SK-N-SH (cell line): ENCODE measurements at regions not wholly inside any gene's neighbourhood (a gene's known extent, or its start where the extent isn't known, plus 50 kb on each side); places are given as distances from the start of the nearest gene placed in this dataset.

Experiments
- CTCF ChIA-PET: fragments of 300-600, 350-600 bp; formaldehyde crosslinking; extraction: SDS; loops from one replicate; lab custom pipeline; 2021; lab: Yijun Ruan, JAX
- POLR2A ChIA-PET: fragments of 350-600 bp; sonication (Branson Sonifier 250); formaldehyde crosslinking; extraction: SDS; loops from one replicate; lab custom pipeline; 2020; ENCODE audit warnings: antibody characterized with exemption, inconsistent platforms; lab: Yijun Ruan, JAX
- DNase-seq: peaks from one replicate; pipeline ENCODE4 v3.0.0; 2012
- H2AFZ ChIP-seq: fragments of 200-600 bp; sonication (generic); 2 replicates; pipeline ENCODE4 v1.8.1; 2016; ENCODE audit warnings: antibody characterized with exemption, mild to moderate bottlenecking, low read depth
- H3F3A ChIP-seq: fragments of 200-600 bp; sonication (generic); replicated peaks from 2 replicates; pipeline ENCODE3; 2016; ENCODE audit warnings: antibody characterized with exemption, mild to moderate bottlenecking; ENCODE audit not compliant: insufficient read depth
- H3K27ac ChIP-seq, 2 experiments: fragments of 200-500 bp in 1 of 2; fragments of 200-600 bp in 1 of 2; sonication (Bioruptor generic) in 1 of 2; sonication (generic), shearing (Covaris generic) in 1 of 2; 2 replicates each; pipeline versions ENCODE4 v1.5.1 to v1.6.1; 2014 to 2016; ENCODE audit warnings: low read depth in 2 of 2, inconsistent platforms in 1 of 2, low read length in 1 of 2, mild to moderate bottlenecking in 1 of 2, mixed read lengths in 1 of 2
- H3K27me3 ChIP-seq: fragments of 200-600 bp; sonication (generic), shearing (Covaris generic); 2 replicates; pipeline ENCODE4 v1.6.1; 2016; ENCODE audit warnings: mixed run types; ENCODE audit not compliant: insufficient read depth
- H3K36me3 ChIP-seq, 2 experiments: fragments of 200-500 bp in 1 of 2; fragments of 200-600 bp in 1 of 2; sonication (Bioruptor generic) in 1 of 2; sonication (generic) in 1 of 2; replicated peaks in 1 of 2; 2 replicates each; pipeline versions ENCODE3 to v1.5.1; 2014 to 2016; ENCODE audit warnings: low read length in 1 of 2, mild to moderate bottlenecking in 1 of 2; ENCODE audit not compliant: insufficient read depth in 2 of 2, control insufficient read depth in 1 of 2
- H3K4me1 ChIP-seq, 2 experiments: fragments of 200-500 bp in 1 of 2; fragments of 200-600 bp in 1 of 2; sonication (Bioruptor generic) in 1 of 2; sonication (generic), shearing (Covaris generic) in 1 of 2; 2 replicates each; pipeline versions ENCODE4 v1.5.1 to v1.6.1; 2014 to 2016; ENCODE audit warnings: low read depth in 1 of 2, low read length in 1 of 2, mixed run types in 1 of 2; ENCODE audit not compliant: insufficient read depth in 2 of 2, control insufficient read depth in 1 of 2
- H3K4me2 ChIP-seq: fragments of 200-600 bp; sonication (generic), shearing (Covaris generic); 2 replicates; pipeline ENCODE4 v1.6.1; 2017; ENCODE audit warnings: mixed run types
- H3K4me3 ChIP-seq, 2 experiments: fragments of 200-500 bp in 1 of 2; fragments of 200-600 bp in 1 of 2; sonication (Bioruptor generic) in 1 of 2; sonication (generic), shearing (Covaris generic) in 1 of 2; 2 replicates each; pipeline versions ENCODE4 v1.5.1 to v1.8.1; 2014 to 2016; ENCODE audit warnings: low read depth in 2 of 2, inconsistent platforms in 1 of 2, low read length in 1 of 2, mild to moderate bottlenecking in 1 of 2, mixed read lengths in 1 of 2, moderate library complexity in 1 of 2
- H3K79me2 ChIP-seq: fragments of 200-600 bp; sonication (generic); 2 replicates; pipeline ENCODE4 v1.8.1; 2017; ENCODE audit warnings: mild to moderate bottlenecking; ENCODE audit not compliant: insufficient read depth
- H3K9ac ChIP-seq: fragments of 200-600 bp; sonication (generic); 2 replicates; pipeline ENCODE4 v1.6.1; 2017; ENCODE audit warnings: mixed run types
- H3K9me2 ChIP-seq: fragments of 200-600 bp; sonication (generic); 2 replicates; pipeline ENCODE4 v1.6.1; 2017; ENCODE audit warnings: mixed run types
- H3K9me3 ChIP-seq: fragments of 200-600 bp; sonication (generic); 2 replicates; pipeline ENCODE4 v1.6.1; 2017; ENCODE audit warnings: mixed run types, mild to moderate bottlenecking, moderate library complexity
- H4K20me1 ChIP-seq: fragments of 200-600 bp; sonication (generic); 2 replicates; pipeline ENCODE4 v1.6.1; 2017; ENCODE audit warnings: mild to moderate bottlenecking, mixed run types; ENCODE audit not compliant: insufficient read depth
- CTCF ChIP-seq: fragments of 200-600 bp; sonication (generic); IDR thresholded peaks from 2 replicates; pipeline ENCODE4 v1.6.1; 2017; ENCODE audit warnings: antibody characterized with exemption, mild to moderate bottlenecking, moderate library complexity
- ELF1 ChIP-seq: IDR thresholded peaks from 2 replicates; pipeline ENCODE4 v1.4.0; 2012
- EP300 ChIP-seq, 2 experiments: IDR thresholded peaks; 2 replicates each; pipeline versions ENCODE4 v1.4.0 to v1.6.1; 2012; ENCODE audit warnings: borderline replicate concordance in 1 of 2, low read depth in 1 of 2, low read length in 1 of 2
- FOXJ3 ChIP-seq: sonication (generic); formaldehyde crosslinking; IDR thresholded peaks from 2 replicates; pipeline ENCODE4 v1.5.1; 2020; ENCODE audit warnings: mild to moderate bottlenecking, missing genetic modification reagents
- GABPA ChIP-seq: IDR thresholded peaks from 2 replicates; pipeline ENCODE4 v1.4.0; 2012; ENCODE audit warnings: low read depth, mild to moderate bottlenecking
- GATA2 ChIP-seq: sonication (generic); formaldehyde crosslinking; IDR thresholded peaks from 2 replicates; pipeline ENCODE4 v1.5.0; 2020; ENCODE audit warnings: mild to moderate bottlenecking, missing genetic modification reagents
- IRF3 ChIP-seq: fragments of 150-350 bp; IDR thresholded peaks from 2 replicates; pipeline ENCODE4 v1.6.1; 2016; ENCODE audit warnings: mild to moderate bottlenecking, low read depth, low read length
- MAX ChIP-seq: IDR thresholded peaks from 2 replicates; pipeline ENCODE4 v1.4.0; 2012; ENCODE audit warnings: low read depth
- MEF2A ChIP-seq: IDR thresholded peaks from 2 replicates; pipeline ENCODE4 v1.4.0; 2012; ENCODE audit warnings: low read depth, borderline replicate concordance
- NRF1 ChIP-seq: IDR thresholded peaks from 2 replicates; pipeline ENCODE4 v1.6.1; 2012; ENCODE audit warnings: low read depth, mild to moderate bottlenecking, low read length
- POLR2AphosphoS5 ChIP-seq: IDR thresholded peaks from 2 replicates; pipeline ENCODE4 v1.6.1; 2012; ENCODE audit warnings: low read depth, low read length
- RAD21 ChIP-seq: IDR thresholded peaks from 2 replicates; pipeline ENCODE4 v1.6.1; 2012; ENCODE audit warnings: mild to moderate bottlenecking, low read length
- REST ChIP-seq: IDR thresholded peaks from 2 replicates; pipeline ENCODE4 v1.6.1; 2012; ENCODE audit warnings: mild to moderate bottlenecking, low read depth, low read length, moderate library complexity
- RXRA ChIP-seq: IDR thresholded peaks from 2 replicates; pipeline ENCODE4 v1.4.0; 2012; ENCODE audit warnings: low read depth, mild to moderate bottlenecking, borderline replicate concordance
- TAF1 ChIP-seq: IDR thresholded peaks from 2 replicates; pipeline ENCODE4 v1.6.1; 2012; ENCODE audit warnings: low read depth, mild to moderate bottlenecking, low read length, moderate library complexity, borderline replicate concordance
- TCF12 ChIP-seq: IDR thresholded peaks from 2 replicates; pipeline ENCODE4 v1.4.0; 2012
- TEAD4 ChIP-seq: IDR thresholded peaks from 2 replicates; pipeline ENCODE4 v1.4.0; 2012; ENCODE audit warnings: mild to moderate bottlenecking, borderline replicate concordance; ENCODE audit not compliant: insufficient read depth
- YY1 ChIP-seq: IDR thresholded peaks from 2 replicates; pipeline ENCODE4 v1.4.0; 2012; ENCODE audit warnings: low read depth, mild to moderate bottlenecking
- WGBS: methylation state at CpG from one replicate; pipeline ENCODE4 v1.1.6; 2017; ENCODE audit warnings: low lambda C conversion rate; 5-methylcytosine and 5-hydroxymethylcytosine counted together

- Histone ChIP-seq H3K27ac (peak overlapping the region in 1 of 2 experiments; percentile 22; a peak in 2 of 4 replicates), H3K36me3 (no peaks in the 10 kb centered on the region), H3K9me2 (no peaks in the 10 kb centered on the region), H3K79me2 (no peaks in the 10 kb centered on the region), H3K9me3 (no peaks in the 10 kb centered on the region), H2AFZ (no peak overlapping the region; the same call in 1 of the 2 replicates), H3K9ac (no peak overlapping the region), H3F3A (no peaks in the 10 kb centered on the region), H4K20me1 (no peaks in the 10 kb centered on the region), H3K4me2 (no peak overlapping the region), H3K4me1 (peaks cover 0 to 4% of the 10 kb centered on the region in 2 experiments; a peak in 2 of 4 replicates), H3K4me3 (no peak overlapping the region), H3K27me3 (no peaks in the 10 kb centered on the region)
- no peak for TF ChIP-seq MAX
- no peak for TF ChIP-seq TAF1
- TF ChIP-seq FOXJ3 (CRISPR knock-in tag), result no peak
- no peak for TF ChIP-seq TCF12
- POLR2A ChIA-PET, result no interaction called here
- DNase-seq, result no peak
- WGBS, result 83% methylated on average over 10 of the region's 10 CpGs
- CTCF ChIA-PET, result no interaction called here
Observed at GRCh38 chr9:13787234-13787833, 507.8 kb upstream of the MPDZ start.

GRCh38 chr9:13786711-13787110, 507.2 kb upstream of the MPDZ start:
- no peak for TF ChIP-seq TCF12
- no peak for TF ChIP-seq IRF3
- no peak for TF ChIP-seq GATA2 (CRISPR knock-in tag)
- no peak for TF ChIP-seq ELF1
- TF ChIP-seq MEF2A, result no peak
- no peak for TF ChIP-seq TEAD4
- TF ChIP-seq REST, result no peak
- TF ChIP-seq TAF1, result no peak
- TF ChIP-seq NRF1, result no peak
- no peak for TF ChIP-seq YY1
- no peak for TF ChIP-seq POLR2AphosphoS5
- TF ChIP-seq GABPA, result no peak
- TF ChIP-seq RXRA, result no peak
- no peak for TF ChIP-seq CTCF
- TF ChIP-seq RAD21, result no peak
- TF ChIP-seq EP300 (IDR thresholded peaks at IDR 0.05; ENCODE audit: borderline replicate concordance in 1 of 2, low read depth in 1 of 2, low read length in 1 of 2), result no peak
- TF ChIP-seq, all 33 proteins: peak for 0
- Histone ChIP-seq H3K9me2 (no peaks in the 10 kb centered on the region), H3F3A (no peaks in the 10 kb centered on the region), H2AFZ (0 out of 2 replicates have a peak overlapping the region, but pooled peaks have one; percentile 42), H3K36me3 (no peaks in the 10 kb centered on the region), H3K27ac (no peak overlapping the region), H3K79me2 (no peaks in the 10 kb centered on the region), H3K9me3 (no peaks in the 10 kb centered on the region), H3K4me3 (no peak overlapping the region), H3K4me1 (peaks cover 0 to 4% of the 10 kb centered on the region in 2 experiments; a peak in 2 of 4 replicates), H4K20me1 (no peaks in the 10 kb centered on the region), H3K9ac (no peak overlapping the region), H3K27me3 (no peaks in the 10 kb centered on the region), H3K4me2 (no peak overlapping the region)
- ChIA-PET POLR2A (no interaction called here), CTCF (no interaction called here)
- DNase-seq, result no peak
